Prostate gland (tissue), 2 donors: ENCODE measurements at regions not wholly inside any gene's neighbourhood (a gene's known extent, or its start where the extent isn't known, plus 50 kb on each side); places are given as distances from the start of the nearest gene placed in this dataset.
"Not testable (repeated sequence)": the region's sequence is repeated elsewhere in the genome, so short reads cannot be mapped to it uniquely, and the experiment has no call there.

Source experiments
- POLR2A ChIP-seq: fragments of 450-650 bp; IDR thresholded peaks from one replicate; pipeline ENCODE4 v1.6.1; 2016; ENCODE audit warnings: antibody characterized with exemption, mild to moderate bottlenecking
- POLR2AphosphoS5 ChIP-seq: sonication (generic); formaldehyde crosslinking; IDR thresholded peaks from one replicate; pipeline ENCODE4 v1.6.1; 2017; ENCODE audit warnings: antibody characterized with exemption
- TF ChIP-seq, protein P1 (sequence below), 4 experiments: fragments of 200-600 bp in 2 of 4; fragments of 450-650 bp in 2 of 4; sonication (generic) in 2 of 4; IDR thresholded peaks; 1 replicate in 3 of 4; 2 replicates in 1 of 4; pipeline ENCODE4 v1.5.1; 2016 to 2019; ENCODE audit warnings: antibody characterized with exemption in 4 of 4, mild to moderate bottlenecking in 2 of 4, moderate library complexity in 2 of 4

DNA sequence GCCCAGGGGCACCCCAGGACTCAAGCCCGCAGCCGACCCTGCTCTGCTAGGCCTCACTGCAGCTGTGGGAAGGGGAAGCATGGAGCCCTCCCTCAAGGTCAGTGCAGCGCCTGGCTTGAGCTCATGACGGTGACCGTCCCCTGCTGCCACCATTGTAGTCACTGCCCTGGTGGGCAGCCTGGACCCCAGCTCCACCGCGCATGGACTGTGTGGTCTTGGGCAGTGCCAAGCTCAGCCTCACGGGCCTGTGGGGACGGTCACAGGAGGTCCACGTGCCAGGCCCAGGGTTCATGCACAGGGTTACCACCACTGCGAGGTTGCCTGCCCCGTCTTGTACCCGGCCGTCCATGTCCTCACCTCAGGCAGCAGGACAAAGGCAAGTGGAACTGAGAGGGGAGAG, 342.9 kb downstream of the ADGRD1 start:
- TF ChIP-seq, protein P1, sequence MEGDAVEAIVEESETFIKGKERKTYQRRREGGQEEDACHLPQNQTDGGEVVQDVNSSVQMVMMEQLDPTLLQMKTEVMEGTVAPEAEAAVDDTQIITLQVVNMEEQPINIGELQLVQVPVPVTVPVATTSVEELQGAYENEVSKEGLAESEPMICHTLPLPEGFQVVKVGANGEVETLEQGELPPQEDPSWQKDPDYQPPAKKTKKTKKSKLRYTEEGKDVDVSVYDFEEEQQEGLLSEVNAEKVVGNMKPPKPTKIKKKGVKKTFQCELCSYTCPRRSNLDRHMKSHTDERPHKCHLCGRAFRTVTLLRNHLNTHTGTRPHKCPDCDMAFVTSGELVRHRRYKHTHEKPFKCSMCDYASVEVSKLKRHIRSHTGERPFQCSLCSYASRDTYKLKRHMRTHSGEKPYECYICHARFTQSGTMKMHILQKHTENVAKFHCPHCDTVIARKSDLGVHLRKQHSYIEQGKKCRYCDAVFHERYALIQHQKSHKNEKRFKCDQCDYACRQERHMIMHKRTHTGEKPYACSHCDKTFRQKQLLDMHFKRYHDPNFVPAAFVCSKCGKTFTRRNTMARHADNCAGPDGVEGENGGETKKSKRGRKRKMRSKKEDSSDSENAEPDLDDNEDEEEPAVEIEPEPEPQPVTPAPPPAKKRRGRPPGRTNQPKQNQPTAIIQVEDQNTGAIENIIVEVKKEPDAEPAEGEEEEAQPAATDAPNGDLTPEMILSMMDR (IDR thresholded peaks at IDR 0.05): not testable (repeated sequence)
- not testable (repeated sequence) for TF ChIP-seq POLR2AphosphoS5, POLR2A
